Activated B cell treated with CpG ODN at 0.5 μM for 24 hours (primary cell): ENCODE measurements at regions not wholly inside any gene's neighbourhood (a gene's known extent, or its start where the extent isn't known, plus 50 kb on each side); places are given as distances from the start of the nearest gene placed in this dataset.

Experiments
- ATAC-seq: fragments of 200-7000 bp; cut with Tn5 transposase; one replicate; pipeline ENCODE4 v1.10.0; 2021; ENCODE audit warnings: low read depth, mild to moderate bottlenecking, moderate library complexity
- CTCF ChIA-PET: fragments of 350-600 bp; sonication (Branson Sonifier 250); formaldehyde crosslinking; loops from one replicate; lab custom pipeline; 2021; ENCODE audit warnings: antibody characterized with exemption; lab: Charles Lee
- POLR2A ChIA-PET: fragments of 350-600 bp; sonication (Branson Sonifier 250); formaldehyde crosslinking; loops from one replicate; lab custom pipeline; 2021; ENCODE audit warnings: antibody characterized with exemption; lab: Charles Lee
- DNase-seq: peaks from one replicate; pipeline ENCODE4 v3.0.0; 2022
- H3K27ac Mint-ChIP-seq: one replicate; pipeline ENCODE4 v1.8.0; 2020; ENCODE audit warnings: mixed read lengths
- H3K27me3 Mint-ChIP-seq: one replicate; pipeline ENCODE4 v1.8.0; 2021; ENCODE audit warnings: mixed read lengths
- H3K36me3 Mint-ChIP-seq: one replicate; pipeline ENCODE4 v1.8.0; 2021; ENCODE audit warnings: low read depth, mixed read lengths
- H3K4me1 Mint-ChIP-seq: one replicate; pipeline ENCODE4 v1.8.0; 2021; ENCODE audit warnings: mixed read lengths
- H3K4me3 Mint-ChIP-seq: one replicate; pipeline ENCODE4 v1.8.0; 2020; ENCODE audit warnings: mild to moderate bottlenecking, mixed read lengths
- H3K9me3 Mint-ChIP-seq: one replicate; pipeline ENCODE4 v1.8.0; 2020; ENCODE audit warnings: mixed read lengths
- CTCF ChIP-seq: fragments of 200-600 bp; IDR thresholded peaks from one replicate; pipeline ENCODE4 v1.8.0; 2022; ENCODE audit warnings: antibody characterized with exemption, mild to moderate bottlenecking
- intact Hi-C: fragments of 100-400 bp; cut with micrococcal nuclease; formaldehyde crosslinking; loops from one replicate; pipeline ENCODE4 v1.15.1; 2024

DNA sequence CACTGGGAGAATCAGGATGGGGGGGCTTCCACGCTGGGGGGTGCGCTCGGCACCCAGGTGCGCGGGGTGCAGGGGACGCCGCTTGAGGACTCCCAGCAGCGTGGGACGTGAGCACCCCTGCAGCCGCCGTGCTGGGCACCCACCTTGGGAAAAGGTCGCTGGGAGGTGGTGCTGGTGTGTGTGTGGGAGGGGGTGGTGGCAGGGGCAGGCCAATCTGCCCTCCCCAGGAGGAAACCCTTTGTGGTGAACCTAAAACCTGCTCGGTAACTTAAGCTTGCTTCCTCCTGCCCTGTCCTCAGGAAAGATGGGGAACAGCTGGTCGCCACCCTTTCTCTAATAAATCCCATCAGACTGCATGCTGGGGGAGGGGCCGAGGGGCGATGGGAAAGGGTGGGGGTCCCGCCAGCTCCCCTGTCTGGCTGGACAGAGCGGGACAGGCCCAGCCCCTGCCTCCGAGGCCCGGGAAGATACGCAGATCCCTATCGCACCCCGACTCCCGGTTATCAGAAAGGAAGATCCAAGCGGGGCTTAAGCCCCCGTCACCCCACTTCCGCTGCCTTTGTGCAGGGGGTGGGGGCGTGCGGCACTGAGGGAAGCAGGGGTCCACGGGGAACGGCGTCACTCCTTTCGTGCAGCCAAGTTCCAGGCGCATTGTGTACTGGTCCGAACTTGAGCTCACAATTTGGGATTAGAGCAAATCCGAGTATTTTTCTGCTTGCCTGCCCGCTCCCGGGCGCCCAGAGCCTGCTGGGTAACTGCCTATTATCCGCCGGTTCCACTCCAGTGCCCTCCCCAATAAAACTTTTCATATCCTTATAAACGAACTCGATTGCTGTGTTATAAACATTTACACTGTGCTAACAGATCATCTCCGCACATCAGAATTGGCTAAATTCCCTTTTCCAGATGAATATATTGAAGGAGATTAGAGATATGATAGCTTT is 64.6 kb downstream of the UNCX start:
- no peaks in the 10 kb centered on the region for H3K4me1 Mint-ChIP-seq

GRCh38 chr7:1298051-1298930 is 65.6 kb downstream of the UNCX start:
- no peak for TF ChIP-seq CTCF
- DNase-seq (no peak), ATAC-seq (no peak)
- Mint-ChIP-seq H3K36me3 (no peaks in the 10 kb centered on the region), H3K4me1 (no peaks in the 10 kb centered on the region), H3K27me3 (peaks cover 6% of the 10 kb centered on the region), H3K27ac (no peak overlapping the region), H3K9me3 (no peaks in the 10 kb centered on the region), H3K4me3 (no peak overlapping the region)
- ChIA-PET CTCF (no interaction called here), POLR2A (no interaction called here)
- intact Hi-C loops, result no loop called here

More for the DNA sequence above, 64.6 kb downstream of the UNCX start:
- no peak for DNase-seq
- POLR2A ChIA-PET, result no interaction called here
- no peak for ATAC-seq
- TF ChIP-seq CTCF, result no peak
- Mint-ChIP-seq H3K9me3 (no peaks in the 10 kb centered on the region), H3K36me3 (no peaks in the 10 kb centered on the region), H3K27ac (no peak overlapping the region), H3K27me3 (peaks cover 8% of the 10 kb centered on the region), H3K4me3 (no peak overlapping the region)
- intact Hi-C loops, result no loop called here
- CTCF ChIA-PET, result no interaction called here

GRCh38 chr7:1298931-1299885 is 66.5 kb downstream of the UNCX start:
- ChIA-PET POLR2A (no interaction called here), CTCF (no interaction called here)
- Mint-ChIP-seq H3K27ac (no peak overlapping the region), H3K4me1 (no peaks in the 10 kb centered on the region), H3K27me3 (peaks cover 6% of the 10 kb centered on the region), H3K9me3 (no peaks in the 10 kb centered on the region), H3K36me3 (no peaks in the 10 kb centered on the region), H3K4me3 (no peak overlapping the region)
- ATAC-seq, result no peak
- DNase-seq, result no peak
- no peak for TF ChIP-seq CTCF
- intact Hi-C loops, result no loop called here

GRCh38 chr7:1300206-1300605 is 67.5 kb downstream of the UNCX start:
- no peak for DNase-seq
- Mint-ChIP-seq H3K27me3 (peaks cover 6% of the 10 kb centered on the region), H3K4me3 (no peak overlapping the region), H3K36me3 (no peaks in the 10 kb centered on the region), H3K9me3 (no peaks in the 10 kb centered on the region), H3K27ac (no peak overlapping the region), H3K4me1 (no peaks in the 10 kb centered on the region)
- intact Hi-C loops, result no loop called here
- no peak for TF ChIP-seq CTCF
- no peak for ATAC-seq
- CTCF ChIA-PET, result no interaction called here
- POLR2A ChIA-PET, result no interaction called here
